ENCODE measurements at regions not wholly inside any gene's neighbourhood (a gene's known extent, or its start where the extent isn't known, plus 50 kb on each side); places are given as distances from the start of the nearest gene placed in this dataset.

- Histone ChIP-seq H3K9me3 (ENCODE audit: control insufficient read depth, low read length) (no peaks in the 10 kb centered on the region), H3K27ac (no peak overlapping the region), H3K4me2 (ENCODE audit: low read length) (no peak overlapping the region), H2AFZ (no peak overlapping the region), H3K9ac (no peak overlapping the region), H3K36me3 (ENCODE audit: control insufficient read depth, insufficient read depth, low read length) (no peaks in the 10 kb centered on the region), H3K27me3 (ENCODE audit: control insufficient read depth, insufficient read depth, low read length) (no peaks in the 10 kb centered on the region), H3K4me3 (ENCODE audit: low read depth, low read length) (no peak overlapping the region), H3K4me1 (no peaks in the 10 kb centered on the region), H3K79me2 (no peaks in the 10 kb centered on the region)
- TF ChIP-seq CTCF (IDR thresholded peaks at IDR 0.05): no peak
Observed at GRCh38 chr16:51225878-51226277, 74.8 kb upstream of the SALL1 start.

- no peak for TF ChIP-seq CTCF (IDR thresholded peaks at IDR 0.05)
Observed at GRCh38 chr16:51224317-51224716, 73.2 kb upstream of the SALL1 start.

GRCh38 chr16:51222016-51222415 lies 70.9 kb upstream of the SALL1 start:
- H3K36me3 ChIP-seq (ENCODE audit: control insufficient read depth, insufficient read depth, low read length): no peaks in the 10 kb centered on the region
- TF ChIP-seq CTCF (IDR thresholded peaks at IDR 0.05): no peak
- no peaks in the 10 kb centered on the region for H3K27me3 ChIP-seq (ENCODE audit: control insufficient read depth, insufficient read depth, low read length)
- H2AFZ ChIP-seq: no peak overlapping the region
- no peak overlapping the region for H3K27ac ChIP-seq
- no peak overlapping the region for H3K4me2 ChIP-seq (ENCODE audit: low read length)
- H3K79me2 ChIP-seq: no peaks in the 10 kb centered on the region
- H3K4me1 ChIP-seq: no peaks in the 10 kb centered on the region
- H3K9ac ChIP-seq: no peak overlapping the region
- no peak overlapping the region for H3K4me3 ChIP-seq (ENCODE audit: low read depth, low read length)
- H3K9me3 ChIP-seq (ENCODE audit: control insufficient read depth, low read length): no peaks in the 10 kb centered on the region

More at GRCh38 chr16:51224317-51224716, 73.2 kb upstream of the SALL1 start:
- no peak overlapping the region for H2AFZ ChIP-seq
- H3K4me1 ChIP-seq: no peaks in the 10 kb centered on the region
- H3K27ac ChIP-seq: no peak overlapping the region
- H3K9ac ChIP-seq: no peak overlapping the region
- no peaks in the 10 kb centered on the region for H3K9me3 ChIP-seq (ENCODE audit: control insufficient read depth, low read length)
- no peaks in the 10 kb centered on the region for H3K36me3 ChIP-seq (ENCODE audit: control insufficient read depth, insufficient read depth, low read length)
- no peak overlapping the region for H3K4me3 ChIP-seq (ENCODE audit: low read depth, low read length)
- no peak overlapping the region for H3K4me2 ChIP-seq (ENCODE audit: low read length)
- no peaks in the 10 kb centered on the region for H3K27me3 ChIP-seq (ENCODE audit: control insufficient read depth, insufficient read depth, low read length)
- no peaks in the 10 kb centered on the region for H3K79me2 ChIP-seq

GRCh38 chr16:51211148-51211547 lies 60.1 kb upstream of the SALL1 start:
- Histone ChIP-seq H3K4me3 (ENCODE audit: low read depth, low read length) (no peak overlapping the region), H3K27ac (no peak overlapping the region), H3K9me3 (ENCODE audit: control insufficient read depth, low read length) (no peaks in the 10 kb centered on the region), H3K27me3 (ENCODE audit: control insufficient read depth, insufficient read depth, low read length) (no peaks in the 10 kb centered on the region), H3K4me1 (no peaks in the 10 kb centered on the region), H3K36me3 (ENCODE audit: control insufficient read depth, insufficient read depth, low read length) (no peaks in the 10 kb centered on the region), H2AFZ (no peak overlapping the region), H3K9ac (no peak overlapping the region), H3K79me2 (no peaks in the 10 kb centered on the region), H3K4me2 (ENCODE audit: low read length) (no peak overlapping the region)
- no peak for TF ChIP-seq CTCF (IDR thresholded peaks at IDR 0.05)

GRCh38 chr16:51210087-51210486 lies 59.0 kb upstream of the SALL1 start:
- Histone ChIP-seq H3K4me3 (ENCODE audit: low read depth, low read length) (no peak overlapping the region), H3K4me2 (ENCODE audit: low read length) (no peak overlapping the region), H3K27me3 (ENCODE audit: control insufficient read depth, insufficient read depth, low read length) (no peaks in the 10 kb centered on the region), H3K9me3 (ENCODE audit: control insufficient read depth, low read length) (no peaks in the 10 kb centered on the region), H3K9ac (no peak overlapping the region), H3K36me3 (ENCODE audit: control insufficient read depth, insufficient read depth, low read length) (no peaks in the 10 kb centered on the region), H3K79me2 (no peaks in the 10 kb centered on the region), H3K4me1 (no peaks in the 10 kb centered on the region), H3K27ac (no peak overlapping the region), H2AFZ (no peak overlapping the region)
- TF ChIP-seq CTCF (IDR thresholded peaks at IDR 0.05): no peak
